Fibroblast of lung (primary cell): ENCODE measurements at regions not wholly inside any gene's neighbourhood (a gene's known extent, or its start where the extent isn't known, plus 50 kb on each side); places are given as distances from the start of the nearest gene placed in this dataset.

Source experiments
- DNase-seq, 2 donors: peaks; one replicate each; pipeline versions ENCODE4 v3.0.0 to v3.0.0-alpha.2; 2010; ENCODE audit warnings: low read depth in 2 of 2
- H2AFZ ChIP-seq: 2 replicates; pipeline ENCODE4 v1.5.1; 2012; ENCODE audit warnings: low read length, control low read depth, inconsistent platforms
- H3K27ac ChIP-seq: 2 replicates; pipeline ENCODE4 v1.5.1; 2011; ENCODE audit warnings: low read length, control low read depth; ENCODE audit not compliant: insufficient read depth
- H3K27me3 ChIP-seq: 2 replicates; pipeline ENCODE4 v1.5.1; 2011; ENCODE audit warnings: mild to moderate bottlenecking, low read length; ENCODE audit not compliant: control insufficient read depth, insufficient read depth
- H3K36me3 ChIP-seq: 2 replicates; pipeline ENCODE4 v1.5.1; 2011; ENCODE audit warnings: low read length; ENCODE audit not compliant: control insufficient read depth, insufficient read depth
- H3K4me1 ChIP-seq: 2 replicates; pipeline ENCODE4 v1.5.1; 2011; ENCODE audit warnings: low read length; ENCODE audit not compliant: control insufficient read depth, insufficient read depth; ENCODE audit errors: extremely low read depth
- H3K4me2 ChIP-seq: 2 replicates; pipeline ENCODE4 v1.5.1; 2011; ENCODE audit warnings: low read length, control low read depth; ENCODE audit not compliant: insufficient read depth; ENCODE audit errors: extremely low read depth
- H3K4me3 ChIP-seq, 4 experiments: fragments of 200-600 bp in 1 of 4; sonication (generic) in 1 of 4; replicated peaks in 1 of 4; 2 replicates each; pipeline ENCODE4 v1.5.1; 2011 to 2016; ENCODE audit warnings: low read length in 4 of 4, low read depth in 3 of 4, mild to moderate bottlenecking in 3 of 4, control low read depth in 2 of 4, inconsistent platforms in 1 of 4, mixed read lengths in 1 of 4; ENCODE audit not compliant: insufficient read depth in 1 of 4; ENCODE audit errors: control extremely low read depth in 1 of 4
- H3K79me2 ChIP-seq: 2 replicates; pipeline ENCODE4 v1.5.1; 2012; ENCODE audit warnings: mild to moderate bottlenecking, low read length, inconsistent platforms; ENCODE audit not compliant: control insufficient read depth, insufficient read depth
- H3K9ac ChIP-seq: 2 replicates; pipeline ENCODE4 v1.5.1; 2011; ENCODE audit warnings: mild to moderate bottlenecking, low read length, control low read depth; ENCODE audit not compliant: insufficient read depth
- H3K9me3 ChIP-seq: 2 replicates; pipeline ENCODE4 v1.5.1; 2012; ENCODE audit warnings: low read depth, low read length; ENCODE audit not compliant: control insufficient read depth, insufficient read depth
- H4K20me1 ChIP-seq: 2 replicates; pipeline ENCODE4 v1.5.1; 2011; ENCODE audit warnings: low read length; ENCODE audit not compliant: control insufficient read depth, insufficient read depth; ENCODE audit errors: extremely low read depth
- EZH2 ChIP-seq: IDR thresholded peaks from 2 replicates; pipeline ENCODE4 v1.5.1; 2012; ENCODE audit warnings: low read length, control low read depth, mild to moderate bottlenecking; ENCODE audit errors: missing control alignments
- TF ChIP-seq, protein P1 (sequence below), 2 donors: IDR thresholded peaks in 1 of 2; conservative IDR thresholded peaks in 1 of 2; 1 replicate in 1 of 2; 2 replicates in 1 of 2; pipeline ENCODE4 v1.5.1; 2011 to 2012; ENCODE audit warnings: low read length in 2 of 2, control low read depth in 1 of 2, inconsistent platforms in 1 of 2, low read depth in 1 of 2, mild to moderate bottlenecking in 1 of 2

DNA sequence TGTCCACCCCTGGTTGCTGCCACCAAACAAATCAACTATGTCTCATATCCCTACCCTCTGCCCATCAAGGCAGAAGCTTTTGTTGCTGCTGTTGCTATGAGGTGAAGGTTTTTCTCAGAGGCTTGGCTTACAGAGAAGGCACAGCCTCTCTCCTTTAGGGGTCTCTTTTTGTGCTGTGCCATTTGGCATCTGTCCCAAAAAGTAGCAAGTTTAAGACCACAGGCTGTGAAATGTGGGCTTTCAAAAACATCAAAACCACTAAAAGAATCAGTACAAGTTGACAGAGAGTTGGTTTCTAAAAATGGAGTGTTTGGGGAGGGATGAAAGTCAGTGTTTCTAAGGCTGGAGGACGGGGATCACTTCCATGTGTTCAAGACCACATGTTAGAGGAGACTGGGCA, 634.9 kb downstream of the BCOR start:
- no peaks in the 10 kb centered on the region for H3K27me3 ChIP-seq
- DNase-seq = no peak
- no peaks in the 10 kb centered on the region for H3K36me3 ChIP-seq
- H3K4me1 ChIP-seq = no peaks in the 10 kb centered on the region
- H3K4me2 ChIP-seq = no peak overlapping the region
- H2AFZ ChIP-seq = no peak overlapping the region
- H4K20me1 ChIP-seq = no peaks in the 10 kb centered on the region
- TF ChIP-seq EZH2 = no peak
- TF ChIP-seq, protein P1, sequence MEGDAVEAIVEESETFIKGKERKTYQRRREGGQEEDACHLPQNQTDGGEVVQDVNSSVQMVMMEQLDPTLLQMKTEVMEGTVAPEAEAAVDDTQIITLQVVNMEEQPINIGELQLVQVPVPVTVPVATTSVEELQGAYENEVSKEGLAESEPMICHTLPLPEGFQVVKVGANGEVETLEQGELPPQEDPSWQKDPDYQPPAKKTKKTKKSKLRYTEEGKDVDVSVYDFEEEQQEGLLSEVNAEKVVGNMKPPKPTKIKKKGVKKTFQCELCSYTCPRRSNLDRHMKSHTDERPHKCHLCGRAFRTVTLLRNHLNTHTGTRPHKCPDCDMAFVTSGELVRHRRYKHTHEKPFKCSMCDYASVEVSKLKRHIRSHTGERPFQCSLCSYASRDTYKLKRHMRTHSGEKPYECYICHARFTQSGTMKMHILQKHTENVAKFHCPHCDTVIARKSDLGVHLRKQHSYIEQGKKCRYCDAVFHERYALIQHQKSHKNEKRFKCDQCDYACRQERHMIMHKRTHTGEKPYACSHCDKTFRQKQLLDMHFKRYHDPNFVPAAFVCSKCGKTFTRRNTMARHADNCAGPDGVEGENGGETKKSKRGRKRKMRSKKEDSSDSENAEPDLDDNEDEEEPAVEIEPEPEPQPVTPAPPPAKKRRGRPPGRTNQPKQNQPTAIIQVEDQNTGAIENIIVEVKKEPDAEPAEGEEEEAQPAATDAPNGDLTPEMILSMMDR (conservative IDR thresholded peaks at IDR 0.05 in 1 of 2, IDR thresholded peaks at IDR 0.05 in 1 of 2; ENCODE audit: low read depth in 1 of 2, low read length in 2 of 2) = no peak
- H3K9me3 ChIP-seq = no peaks in the 10 kb centered on the region
- H3K9ac ChIP-seq = no peak overlapping the region
- H3K79me2 ChIP-seq = no peaks in the 10 kb centered on the region
- no peak overlapping the region for H3K4me3 ChIP-seq
- no peak overlapping the region for H3K27ac ChIP-seq

DNA sequence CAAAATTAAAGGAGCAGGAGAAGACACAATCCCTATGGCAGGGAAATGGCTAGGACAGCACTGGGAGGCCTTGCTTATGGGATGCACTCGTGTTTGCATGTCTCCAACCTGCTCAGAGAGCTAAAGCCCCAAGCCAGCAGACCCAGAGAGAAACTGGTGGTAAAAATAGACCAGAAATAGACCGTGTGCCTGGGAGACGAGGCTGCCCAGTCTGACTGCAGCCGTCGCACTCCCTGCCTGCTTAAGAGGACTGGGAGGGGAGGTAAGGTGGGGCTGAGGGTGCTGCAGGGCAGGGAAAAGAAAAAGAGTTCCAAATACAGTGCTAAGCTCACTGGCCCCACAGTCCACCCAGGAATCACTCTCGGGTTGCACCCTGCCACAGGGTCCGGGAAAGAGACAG, 633.5 kb downstream of the BCOR start:
- Histone ChIP-seq H2AFZ (no peak overlapping the region), H3K4me1 (no peaks in the 10 kb centered on the region), H3K9me3 (no peaks in the 10 kb centered on the region), H3K4me2 (no peak overlapping the region), H3K4me3 (no peak overlapping the region), H3K36me3 (no peaks in the 10 kb centered on the region), H3K79me2 (no peaks in the 10 kb centered on the region), H4K20me1 (no peaks in the 10 kb centered on the region), H3K27ac (no peak overlapping the region), H3K27me3 (no peaks in the 10 kb centered on the region), H3K9ac (no peak overlapping the region)
- no peak for TF ChIP-seq EZH2
- TF ChIP-seq, protein P1 (conservative IDR thresholded peaks at IDR 0.05 in 1 of 2, IDR thresholded peaks at IDR 0.05 in 1 of 2; ENCODE audit: low read depth in 1 of 2, low read length in 2 of 2) = no peak
- DNase-seq = no peak

DNA sequence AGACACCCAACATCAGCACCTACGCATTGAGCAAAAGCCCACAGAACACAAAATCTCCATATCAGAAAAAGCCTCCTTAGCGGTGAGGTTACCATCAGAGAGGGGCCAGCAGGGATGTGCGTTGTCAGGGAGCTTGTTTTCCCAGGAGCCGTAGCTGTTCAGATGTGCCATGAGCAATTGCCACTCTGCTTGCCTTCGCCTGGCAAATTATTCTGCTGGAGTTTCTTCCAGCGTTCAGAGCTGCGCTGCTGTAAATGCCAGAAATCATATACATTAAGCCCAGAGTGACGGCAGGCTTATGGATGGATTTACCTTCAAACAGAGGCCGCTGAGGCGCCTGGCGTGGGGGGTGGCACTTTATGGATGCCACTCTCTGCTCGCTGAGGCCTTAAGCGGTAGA, 632.3 kb downstream of the BCOR start:
- DNase-seq = no peak
- no peak overlapping the region for H3K4me3 ChIP-seq
- no peak overlapping the region for H3K27ac ChIP-seq
- H3K36me3 ChIP-seq = no peaks in the 10 kb centered on the region
- no peak overlapping the region for H3K9ac ChIP-seq
- no peaks in the 10 kb centered on the region for H3K27me3 ChIP-seq
- no peaks in the 10 kb centered on the region for H3K9me3 ChIP-seq
- H3K4me2 ChIP-seq = no peak overlapping the region
- no peaks in the 10 kb centered on the region for H4K20me1 ChIP-seq
- H2AFZ ChIP-seq = no peak overlapping the region
- H3K4me1 ChIP-seq = no peaks in the 10 kb centered on the region
- H3K79me2 ChIP-seq = no peaks in the 10 kb centered on the region
- TF ChIP-seq, protein P1 (conservative IDR thresholded peaks at IDR 0.05 in 1 of 2, IDR thresholded peaks at IDR 0.05 in 1 of 2; ENCODE audit: low read depth in 1 of 2, low read length in 2 of 2) = no peak
- no peak for TF ChIP-seq EZH2
